ENCODE measurements at regions not wholly inside any gene's neighbourhood (a gene's known extent, or its start where the extent isn't known, plus 50 kb on each side); places are given as distances from the start of the nearest gene placed in this dataset.

DNA sequence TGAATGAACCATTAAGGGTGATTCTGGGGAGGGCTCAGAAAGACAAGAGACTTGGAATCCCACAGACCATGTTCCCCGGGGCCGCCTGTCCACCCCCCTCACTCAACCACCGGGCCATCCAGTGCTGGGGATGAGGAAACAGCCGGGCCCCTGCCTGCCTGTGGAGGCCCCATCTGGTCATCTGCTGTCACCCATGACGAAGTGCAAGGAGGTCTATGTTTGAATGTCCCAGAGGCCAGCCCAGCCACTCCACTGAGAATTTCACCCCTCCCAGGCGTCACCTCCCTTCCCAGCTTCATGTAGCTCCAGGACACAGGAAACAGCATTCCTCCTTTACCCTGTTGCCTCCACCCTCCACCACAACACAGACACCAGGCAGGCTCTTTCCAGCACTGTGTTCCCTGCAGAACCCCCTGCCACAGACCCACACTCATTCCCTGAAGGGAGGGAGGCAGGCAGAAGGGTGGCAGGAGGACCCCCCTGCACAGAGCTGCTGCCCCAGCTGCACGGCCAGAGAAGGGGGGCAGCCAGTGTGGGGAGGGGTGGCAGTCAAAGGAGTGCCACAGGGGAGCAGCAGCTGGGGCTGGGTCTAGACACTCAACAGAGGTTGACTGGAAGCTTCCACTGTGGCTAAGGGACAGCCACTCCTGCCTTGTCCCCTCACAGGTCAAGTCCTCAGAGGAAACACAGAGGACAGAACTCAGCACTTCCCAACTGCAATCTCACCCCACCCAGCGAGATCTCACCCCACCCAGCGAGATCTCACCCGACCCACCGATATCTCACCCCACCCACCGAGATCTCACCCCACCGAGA is 50.3 kb upstream of the PPP2R5C start:
- Histone ChIP-seq H3K27me3 (ENCODE audit: control insufficient read depth in 4 of 4, insufficient read depth in 4 of 4, low read length in 3 of 4) (no peaks in the 10 kb centered on the region), H3K9ac (ENCODE audit: low read depth in 1 of 2, low read length in 2 of 2) (no peak overlapping the region), H3K4me1 (ENCODE audit: control insufficient read depth in 4 of 4, insufficient read depth in 4 of 4, low read length in 3 of 4) (peaks cover 5 to 13% (median 8%) of the 10 kb centered on the region in 4 donors), H3K27ac (ENCODE audit: low read depth in 1 of 2, low read length in 2 of 2) (no peak overlapping the region), H3K9me3 (ENCODE audit: control insufficient read depth in 4 of 4, low read length in 3 of 4) (no peaks in the 10 kb centered on the region), H3K4me3 (ENCODE audit: low read depth in 1 of 3, low read length in 3 of 3) (no peak overlapping the region), H3K36me3 (ENCODE audit: control insufficient read depth in 4 of 4, insufficient read depth in 3 of 4, low read depth in 1 of 4, low read length in 3 of 4) (no peaks in the 10 kb centered on the region)
- TF ChIP-seq CTCF (IDR thresholded peaks at IDR 0.05; ENCODE audit: low read depth, low read length, missing input control), result no peak
- TF ChIP-seq JUND (IDR thresholded peaks at IDR 0.05), result no peak
- TF ChIP-seq NR2F2 (IDR thresholded peaks at IDR 0.05), result no peak
- TF ChIP-seq, protein P1, sequence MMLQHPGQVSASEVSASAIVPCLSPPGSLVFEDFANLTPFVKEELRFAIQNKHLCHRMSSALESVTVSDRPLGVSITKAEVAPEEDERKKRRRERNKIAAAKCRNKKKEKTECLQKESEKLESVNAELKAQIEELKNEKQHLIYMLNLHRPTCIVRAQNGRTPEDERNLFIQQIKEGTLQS (IDR thresholded peaks at IDR 0.05), result no peak
- no peak for TF ChIP-seq RXRA (IDR thresholded peaks at IDR 0.05)
- TF ChIP-seq FOXA1 (IDR thresholded peaks at IDR 0.05), result no peak
- no peak for TF ChIP-seq MAX (IDR thresholded peaks at IDR 0.05)
- TF ChIP-seq SP1 (IDR thresholded peaks at IDR 0.05), result no peak
- no peak for TF ChIP-seq EGR1 (IDR thresholded peaks at IDR 0.05; ENCODE audit: low read depth in 2 of 2)
- no peak for TF ChIP-seq HNF4G (IDR thresholded peaks at IDR 0.05)
- TF ChIP-seq GABPA (IDR thresholded peaks at IDR 0.05 in 1 of 2, conservative IDR thresholded peaks at IDR 0.05 in 1 of 2), result no peak
- DNase-seq (ENCODE audit: low spot score), result no peak
- WGBS, result 75% methylated on average over 13 of the region's 13 CpGs
